ENCODE measurements at regions not wholly inside any gene's neighbourhood (a gene's known extent, or its start where the extent isn't known, plus 50 kb on each side); places are given as distances from the start of the nearest gene placed in this dataset.

DNA sequence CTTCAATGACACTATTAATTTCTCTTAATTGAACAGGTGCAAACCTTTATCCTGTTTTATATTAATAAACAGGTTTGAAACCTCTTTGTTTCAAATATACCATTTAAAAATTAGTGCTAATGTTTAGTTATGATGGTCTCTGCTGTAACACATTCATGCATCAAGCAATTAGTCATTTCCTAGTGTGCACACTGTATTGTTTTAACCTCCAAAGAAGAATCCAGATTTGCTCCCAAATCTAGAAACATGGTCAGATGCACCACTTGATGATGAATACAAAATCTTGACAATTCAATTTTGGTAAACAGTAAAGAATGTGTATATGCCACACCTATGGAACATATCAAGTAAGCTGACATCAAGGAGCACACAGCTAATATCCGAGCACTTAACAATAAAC, 157.1 kb downstream of the TRIML1 start:
- Histone ChIP-seq H2AFZ (ENCODE audit: low read depth) (no peak overlapping the region), H3K4me2 (no peak overlapping the region), H3K27me3 (ENCODE audit: insufficient read depth, low read depth) (no peaks in the 10 kb centered on the region), H3K9ac (no peak overlapping the region), H3K79me2 (ENCODE audit: insufficient read depth, low read depth) (no peaks in the 10 kb centered on the region), H3K4me3 (IDR thresholded peaks at IDR 0.05; ENCODE audit: insufficient read depth, low read depth, low read length) (no peak overlapping the region), H3K36me3 (ENCODE audit: insufficient read depth) (no peaks in the 10 kb centered on the region), H3K27ac (no peak overlapping the region), H4K20me1 (ENCODE audit: insufficient read depth) (no peaks in the 10 kb centered on the region), H3K4me1 (ENCODE audit: low read depth, poor library complexity, severe bottlenecking) (no peaks in the 10 kb centered on the region)
- TF ChIP-seq, protein P1, sequence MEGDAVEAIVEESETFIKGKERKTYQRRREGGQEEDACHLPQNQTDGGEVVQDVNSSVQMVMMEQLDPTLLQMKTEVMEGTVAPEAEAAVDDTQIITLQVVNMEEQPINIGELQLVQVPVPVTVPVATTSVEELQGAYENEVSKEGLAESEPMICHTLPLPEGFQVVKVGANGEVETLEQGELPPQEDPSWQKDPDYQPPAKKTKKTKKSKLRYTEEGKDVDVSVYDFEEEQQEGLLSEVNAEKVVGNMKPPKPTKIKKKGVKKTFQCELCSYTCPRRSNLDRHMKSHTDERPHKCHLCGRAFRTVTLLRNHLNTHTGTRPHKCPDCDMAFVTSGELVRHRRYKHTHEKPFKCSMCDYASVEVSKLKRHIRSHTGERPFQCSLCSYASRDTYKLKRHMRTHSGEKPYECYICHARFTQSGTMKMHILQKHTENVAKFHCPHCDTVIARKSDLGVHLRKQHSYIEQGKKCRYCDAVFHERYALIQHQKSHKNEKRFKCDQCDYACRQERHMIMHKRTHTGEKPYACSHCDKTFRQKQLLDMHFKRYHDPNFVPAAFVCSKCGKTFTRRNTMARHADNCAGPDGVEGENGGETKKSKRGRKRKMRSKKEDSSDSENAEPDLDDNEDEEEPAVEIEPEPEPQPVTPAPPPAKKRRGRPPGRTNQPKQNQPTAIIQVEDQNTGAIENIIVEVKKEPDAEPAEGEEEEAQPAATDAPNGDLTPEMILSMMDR (conservative IDR thresholded peaks at IDR 0.05; ENCODE audit: low read depth, low read length) = no peak

GRCh38 chr4:188297873-188298272, 158.6 kb downstream of the TRIML1 start:
- no peak overlapping the region for H3K9ac ChIP-seq
- no peak overlapping the region for H3K4me2 ChIP-seq
- H3K4me3 ChIP-seq (IDR thresholded peaks at IDR 0.05; ENCODE audit: insufficient read depth, low read depth, low read length) = no peak overlapping the region
- H3K79me2 ChIP-seq (ENCODE audit: insufficient read depth, low read depth) = no peaks in the 10 kb centered on the region
- H2AFZ ChIP-seq (ENCODE audit: low read depth) = no peak overlapping the region
- H3K27ac ChIP-seq = no peak overlapping the region
- H3K27me3 ChIP-seq (ENCODE audit: insufficient read depth, low read depth) = no peaks in the 10 kb centered on the region
- no peaks in the 10 kb centered on the region for H3K4me1 ChIP-seq (ENCODE audit: low read depth, poor library complexity, severe bottlenecking)
- TF ChIP-seq, protein P1 (conservative IDR thresholded peaks at IDR 0.05; ENCODE audit: low read depth, low read length) = no peak
- H4K20me1 ChIP-seq (ENCODE audit: insufficient read depth) = no peaks in the 10 kb centered on the region
- H3K36me3 ChIP-seq (ENCODE audit: insufficient read depth) = no peaks in the 10 kb centered on the region

- H3K79me2 ChIP-seq (ENCODE audit: insufficient read depth, low read depth) = no peaks in the 10 kb centered on the region
- no peak overlapping the region for H3K27ac ChIP-seq
- TF ChIP-seq, protein P1 (conservative IDR thresholded peaks at IDR 0.05; ENCODE audit: low read depth, low read length) = no peak
- H4K20me1 ChIP-seq (ENCODE audit: insufficient read depth) = no peaks in the 10 kb centered on the region
- no peak overlapping the region for H2AFZ ChIP-seq (ENCODE audit: low read depth)
- H3K4me1 ChIP-seq (ENCODE audit: low read depth, poor library complexity, severe bottlenecking) = no peaks in the 10 kb centered on the region
- no peak overlapping the region for H3K4me3 ChIP-seq (IDR thresholded peaks at IDR 0.05; ENCODE audit: insufficient read depth, low read depth, low read length)
- H3K27me3 ChIP-seq (ENCODE audit: insufficient read depth, low read depth) = no peaks in the 10 kb centered on the region
- H3K9ac ChIP-seq = no peak overlapping the region
- no peak overlapping the region for H3K4me2 ChIP-seq
- H3K36me3 ChIP-seq (ENCODE audit: insufficient read depth) = no peaks in the 10 kb centered on the region
Measured at GRCh38 chr4:188299161-188299560, 159.9 kb downstream of the TRIML1 start.

GRCh38 chr4:188300385-188300784, 161.1 kb downstream of the TRIML1 start:
- H3K9ac ChIP-seq = no peak overlapping the region
- H2AFZ ChIP-seq (ENCODE audit: low read depth) = no peak overlapping the region
- TF ChIP-seq, protein P1 (conservative IDR thresholded peaks at IDR 0.05; ENCODE audit: low read depth, low read length) = no peak
- no peaks in the 10 kb centered on the region for H3K79me2 ChIP-seq (ENCODE audit: insufficient read depth, low read depth)
- H4K20me1 ChIP-seq (ENCODE audit: insufficient read depth) = no peaks in the 10 kb centered on the region
- no peak overlapping the region for H3K4me2 ChIP-seq
- H3K4me3 ChIP-seq (IDR thresholded peaks at IDR 0.05; ENCODE audit: insufficient read depth, low read depth, low read length) = no peak overlapping the region
- H3K36me3 ChIP-seq (ENCODE audit: insufficient read depth) = no peaks in the 10 kb centered on the region
- H3K4me1 ChIP-seq (ENCODE audit: low read depth, poor library complexity, severe bottlenecking) = no peaks in the 10 kb centered on the region
- no peak overlapping the region for H3K27ac ChIP-seq
- no peaks in the 10 kb centered on the region for H3K27me3 ChIP-seq (ENCODE audit: insufficient read depth, low read depth)
